Stimulated activated effector memory CD8-positive, alpha-beta T cell treated with anti-CD3 and anti-CD28 coated beads, Interleukin-12 subunit alpha, Interleukin-12 subunit beta, amount 100 ng/mL, for 72 hours (primary cell): ENCODE measurements at regions not wholly inside any gene's neighbourhood (a gene's known extent, or its start where the extent isn't known, plus 50 kb on each side); places are given as distances from the start of the nearest gene placed in this dataset.

Source experiments
- ATAC-seq: fragments of 150-1000 bp; cut with Tn5 transposase; 2 replicates; pipeline ENCODE4 v1.10.0; 2021
- DNase-seq, 2 donors: peaks; one replicate each; pipeline ENCODE4 v3.0.0; 2021 to 2022; ENCODE audit warnings: low spot score in 2 of 2
- H3K27ac Mint-ChIP-seq: one replicate; pipeline ENCODE4 v1.8.0; 2022; ENCODE audit warnings: mild to moderate bottlenecking, mixed read lengths
- H3K36me3 Mint-ChIP-seq: one replicate; pipeline ENCODE4 v1.8.0; 2022; ENCODE audit warnings: mild to moderate bottlenecking, mixed read lengths
- H3K4me1 Mint-ChIP-seq: one replicate; pipeline ENCODE4 v1.8.0; 2022; ENCODE audit warnings: mixed read lengths
- H3K4me3 Mint-ChIP-seq: one replicate; pipeline ENCODE4 v1.8.0; 2022; ENCODE audit warnings: mild to moderate bottlenecking, mixed read lengths
- H3K9me3 Mint-ChIP-seq: one replicate; pipeline ENCODE4 v1.8.0; 2022; ENCODE audit warnings: mixed read lengths

- no peaks in the 10 kb centered on the region for H3K36me3 Mint-ChIP-seq
- no peak for ATAC-seq
- no peak overlapping the region for H3K27ac Mint-ChIP-seq
- no peaks in the 10 kb centered on the region for H3K9me3 Mint-ChIP-seq
- no peak for DNase-seq
- H3K4me1 Mint-ChIP-seq: no peaks in the 10 kb centered on the region
- H3K4me3 Mint-ChIP-seq: no peak overlapping the region
These were observed 600.9 kb upstream of the MKI67 start for GRCh38 chr10:128727114-128727513.

GRCh38 chr10:128729910-128730420 is 603.7 kb upstream of the MKI67 start:
- no peaks in the 10 kb centered on the region for H3K36me3 Mint-ChIP-seq
- no peak overlapping the region for H3K4me3 Mint-ChIP-seq
- no peak overlapping the region for H3K27ac Mint-ChIP-seq
- H3K4me1 Mint-ChIP-seq: no peaks in the 10 kb centered on the region
- no peaks in the 10 kb centered on the region for H3K9me3 Mint-ChIP-seq
- ATAC-seq (no peak), DNase-seq (no peak)

- ATAC-seq (no peak), DNase-seq (no peak)
- H3K36me3 Mint-ChIP-seq: no peaks in the 10 kb centered on the region
- no peak overlapping the region for H3K27ac Mint-ChIP-seq
- no peaks in the 10 kb centered on the region for H3K4me1 Mint-ChIP-seq
- H3K4me3 Mint-ChIP-seq: no peak overlapping the region
- H3K9me3 Mint-ChIP-seq: no peaks in the 10 kb centered on the region
These were observed 604.7 kb upstream of the MKI67 start for GRCh38 chr10:128730922-128731321.

- DNase-seq: no peak
- Mint-ChIP-seq H3K9me3 (no peaks in the 10 kb centered on the region), H3K27ac (no peak overlapping the region), H3K4me3 (no peak overlapping the region), H3K36me3 (no peaks in the 10 kb centered on the region), H3K4me1 (no peaks in the 10 kb centered on the region)
- no peak for ATAC-seq
These were observed 607.9 kb upstream of the MKI67 start for GRCh38 chr10:128734161-128734560.

- Mint-ChIP-seq H3K4me1 (no peaks in the 10 kb centered on the region), H3K9me3 (no peaks in the 10 kb centered on the region), H3K4me3 (no peak overlapping the region), H3K27ac (no peak overlapping the region), H3K36me3 (no peaks in the 10 kb centered on the region)
- DNase-seq (no peak), ATAC-seq (no peak)
These were observed 608.5 kb upstream of the MKI67 start for GRCh38 chr10:128734734-128735133.

- Mint-ChIP-seq H3K9me3 (no peaks in the 10 kb centered on the region), H3K4me3 (no peak overlapping the region), H3K4me1 (no peaks in the 10 kb centered on the region), H3K36me3 (no peaks in the 10 kb centered on the region), H3K27ac (no peak overlapping the region)
- ATAC-seq: no peak
- no peak for DNase-seq
These were observed 609.8 kb upstream of the MKI67 start for GRCh38 chr10:128735996-128736395.

GRCh38 chr10:128738386-128738915 is 612.2 kb upstream of the MKI67 start:
- H3K36me3 Mint-ChIP-seq: no peaks in the 10 kb centered on the region
- H3K9me3 Mint-ChIP-seq: no peaks in the 10 kb centered on the region

GRCh38 chr10:128739930-128740329 is 613.7 kb upstream of the MKI67 start:
- Mint-ChIP-seq H3K27ac (no peak overlapping the region), H3K36me3 (no peaks in the 10 kb centered on the region), H3K4me1 (no peaks in the 10 kb centered on the region), H3K9me3 (no peaks in the 10 kb centered on the region), H3K4me3 (no peak overlapping the region)
- no peak for ATAC-seq
- DNase-seq: no peak

More at GRCh38 chr10:128738386-128738915, 612.2 kb upstream of the MKI67 start:
- no peaks in the 10 kb centered on the region for H3K4me1 Mint-ChIP-seq
- H3K27ac Mint-ChIP-seq: no peak overlapping the region
- ATAC-seq (no peak), DNase-seq (no peak)
- no peak overlapping the region for H3K4me3 Mint-ChIP-seq

GRCh38 chr10:128741180-128741579 is 615.0 kb upstream of the MKI67 start:
- no peak overlapping the region for H3K27ac Mint-ChIP-seq
- H3K4me1 Mint-ChIP-seq: no peaks in the 10 kb centered on the region
- no peak for DNase-seq
- H3K4me3 Mint-ChIP-seq: no peak overlapping the region
- no peaks in the 10 kb centered on the region for H3K36me3 Mint-ChIP-seq
- H3K9me3 Mint-ChIP-seq: no peaks in the 10 kb centered on the region
- ATAC-seq: no peak

- H3K9me3 Mint-ChIP-seq: no peaks in the 10 kb centered on the region
- H3K36me3 Mint-ChIP-seq: no peaks in the 10 kb centered on the region
- no peak for DNase-seq
- no peak overlapping the region for H3K4me3 Mint-ChIP-seq
- no peak overlapping the region for H3K27ac Mint-ChIP-seq
- no peak for ATAC-seq
- H3K4me1 Mint-ChIP-seq: no peaks in the 10 kb centered on the region
These were observed 615.5 kb upstream of the MKI67 start for GRCh38 chr10:128741680-128742079.

GRCh38 chr10:128744092-128744491 is 617.9 kb upstream of the MKI67 start:
- H3K36me3 Mint-ChIP-seq: no peaks in the 10 kb centered on the region
- H3K4me3 Mint-ChIP-seq: no peak overlapping the region
- no peaks in the 10 kb centered on the region for H3K9me3 Mint-ChIP-seq
- no peaks in the 10 kb centered on the region for H3K4me1 Mint-ChIP-seq
- ATAC-seq: no peak
- H3K27ac Mint-ChIP-seq: no peak overlapping the region
- DNase-seq: no peak

GRCh38 chr10:128744811-128745305 is 618.6 kb upstream of the MKI67 start:
- DNase-seq (no peak), ATAC-seq (no peak)
- Mint-ChIP-seq H3K4me3 (no peak overlapping the region), H3K36me3 (no peaks in the 10 kb centered on the region), H3K27ac (no peak overlapping the region), H3K9me3 (no peaks in the 10 kb centered on the region), H3K4me1 (no peaks in the 10 kb centered on the region)

- Mint-ChIP-seq H3K4me1 (no peaks in the 10 kb centered on the region), H3K4me3 (no peak overlapping the region), H3K36me3 (no peaks in the 10 kb centered on the region), H3K9me3 (no peaks in the 10 kb centered on the region), H3K27ac (no peak overlapping the region)
- ATAC-seq (no peak), DNase-seq (no peak)
These were observed 621.5 kb upstream of the MKI67 start for GRCh38 chr10:128747582-128748346.

GRCh38 chr10:128751284-128751683 is 625.1 kb upstream of the MKI67 start:
- no peaks in the 10 kb centered on the region for H3K4me1 Mint-ChIP-seq
- no peaks in the 10 kb centered on the region for H3K36me3 Mint-ChIP-seq
- H3K27ac Mint-ChIP-seq: no peak overlapping the region
- H3K4me3 Mint-ChIP-seq: no peak overlapping the region
- no peaks in the 10 kb centered on the region for H3K9me3 Mint-ChIP-seq
- ATAC-seq: peak; percentile 13
- no peak for DNase-seq

- H3K4me1 Mint-ChIP-seq: no peaks in the 10 kb centered on the region
- no peak overlapping the region for H3K27ac Mint-ChIP-seq
- no peaks in the 10 kb centered on the region for H3K9me3 Mint-ChIP-seq
- no peak for DNase-seq
- no peak for ATAC-seq
- no peak overlapping the region for H3K4me3 Mint-ChIP-seq
- H3K36me3 Mint-ChIP-seq: no peaks in the 10 kb centered on the region
These were observed 625.6 kb upstream of the MKI67 start for GRCh38 chr10:128751851-128752250.

- Mint-ChIP-seq H3K4me3 (no peak overlapping the region), H3K36me3 (no peaks in the 10 kb centered on the region), H3K4me1 (no peaks in the 10 kb centered on the region), H3K9me3 (peaks cover 3% of the 10 kb centered on the region), H3K27ac (no peak overlapping the region)
- DNase-seq (no peak), ATAC-seq (no peak)
These were observed 633.0 kb upstream of the MKI67 start for GRCh38 chr10:128759174-128759573.
